Colonic mucosa (tissue), 4 donors: ENCODE measurements at regions not wholly inside any gene's neighbourhood (a gene's known extent, or its start where the extent isn't known, plus 50 kb on each side); places are given as distances from the start of the nearest gene placed in this dataset.

ENCODE experiments used
- DNase-seq: peaks from one replicate; pipeline ENCODE4 v3.0.0-alpha.2; 2020
- H3K27ac ChIP-seq: fragments of 200-600 bp; one replicate; pipeline ENCODE4 v1.8.0; 2021
- H3K27me3 ChIP-seq: fragments of 200-600 bp; one replicate; pipeline ENCODE4 v1.8.0; 2021
- H3K36me3 ChIP-seq: fragments of 200-600 bp; one replicate; pipeline ENCODE4 v1.8.0; 2021
- H3K4me1 ChIP-seq: fragments of 200-600 bp; one replicate; pipeline ENCODE4 v1.8.0; 2021; ENCODE audit warnings: mild to moderate bottlenecking
- H3K4me3 ChIP-seq: fragments of 200-600 bp; one replicate; pipeline ENCODE4 v1.8.0; 2021
- H3K9ac ChIP-seq, 2 donors: one replicate each; pipeline ENCODE4 v1.7.0; 2013; ENCODE audit warnings: control low read depth in 2 of 2, low read depth in 2 of 2, low read length in 2 of 2
- H3K9me3 ChIP-seq: fragments of 200-600 bp; one replicate; pipeline ENCODE4 v1.8.0; 2021
- intact Hi-C: fragments of 100-400 bp; cut with DNase I; formaldehyde crosslinking; loops from one replicate; pipeline ENCODE4 v1.14.1; 2022
- TF ChIP-seq, protein P1 (sequence below): fragments of 200-600 bp; IDR thresholded peaks from one replicate; pipeline ENCODE4 v1.8.0; 2022; ENCODE audit warnings: antibody characterized with exemption, mild to moderate bottlenecking
- donor health status: healthy.
- donor health status: DM: no; HTN: no; CAD: no.
- donor health status: DM: no; HTN: no; CAD: no.

GRCh38 chr20:63096681-63097335 lies 90.0 kb upstream of the BHLHE23 start:
- no peak overlapping the region for H3K4me3 ChIP-seq
- intact Hi-C loops = no loop called here
- TF ChIP-seq, protein P1, sequence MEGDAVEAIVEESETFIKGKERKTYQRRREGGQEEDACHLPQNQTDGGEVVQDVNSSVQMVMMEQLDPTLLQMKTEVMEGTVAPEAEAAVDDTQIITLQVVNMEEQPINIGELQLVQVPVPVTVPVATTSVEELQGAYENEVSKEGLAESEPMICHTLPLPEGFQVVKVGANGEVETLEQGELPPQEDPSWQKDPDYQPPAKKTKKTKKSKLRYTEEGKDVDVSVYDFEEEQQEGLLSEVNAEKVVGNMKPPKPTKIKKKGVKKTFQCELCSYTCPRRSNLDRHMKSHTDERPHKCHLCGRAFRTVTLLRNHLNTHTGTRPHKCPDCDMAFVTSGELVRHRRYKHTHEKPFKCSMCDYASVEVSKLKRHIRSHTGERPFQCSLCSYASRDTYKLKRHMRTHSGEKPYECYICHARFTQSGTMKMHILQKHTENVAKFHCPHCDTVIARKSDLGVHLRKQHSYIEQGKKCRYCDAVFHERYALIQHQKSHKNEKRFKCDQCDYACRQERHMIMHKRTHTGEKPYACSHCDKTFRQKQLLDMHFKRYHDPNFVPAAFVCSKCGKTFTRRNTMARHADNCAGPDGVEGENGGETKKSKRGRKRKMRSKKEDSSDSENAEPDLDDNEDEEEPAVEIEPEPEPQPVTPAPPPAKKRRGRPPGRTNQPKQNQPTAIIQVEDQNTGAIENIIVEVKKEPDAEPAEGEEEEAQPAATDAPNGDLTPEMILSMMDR = no peak
- H3K27me3 ChIP-seq = no peaks in the 10 kb centered on the region
- no peaks in the 10 kb centered on the region for H3K36me3 ChIP-seq
- H3K4me1 ChIP-seq = no peaks in the 10 kb centered on the region
- no peak for DNase-seq
- H3K9ac ChIP-seq = no peak overlapping the region
- H3K27ac ChIP-seq = no peak overlapping the region
- H3K9me3 ChIP-seq = no peaks in the 10 kb centered on the region

- H3K27ac ChIP-seq = no peak overlapping the region
- no peaks in the 10 kb centered on the region for H3K27me3 ChIP-seq
- no peaks in the 10 kb centered on the region for H3K36me3 ChIP-seq
- H3K9me3 ChIP-seq = no peaks in the 10 kb centered on the region
- TF ChIP-seq, protein P1 = no peak
- H3K4me3 ChIP-seq = no peak overlapping the region
- DNase-seq = no peak
- intact Hi-C loops = no loop called here
- H3K9ac ChIP-seq = no peak overlapping the region
- H3K4me1 ChIP-seq = no peaks in the 10 kb centered on the region
Measured at GRCh38 chr20:63095718-63096654, 89.2 kb upstream of the BHLHE23 start.

DNA sequence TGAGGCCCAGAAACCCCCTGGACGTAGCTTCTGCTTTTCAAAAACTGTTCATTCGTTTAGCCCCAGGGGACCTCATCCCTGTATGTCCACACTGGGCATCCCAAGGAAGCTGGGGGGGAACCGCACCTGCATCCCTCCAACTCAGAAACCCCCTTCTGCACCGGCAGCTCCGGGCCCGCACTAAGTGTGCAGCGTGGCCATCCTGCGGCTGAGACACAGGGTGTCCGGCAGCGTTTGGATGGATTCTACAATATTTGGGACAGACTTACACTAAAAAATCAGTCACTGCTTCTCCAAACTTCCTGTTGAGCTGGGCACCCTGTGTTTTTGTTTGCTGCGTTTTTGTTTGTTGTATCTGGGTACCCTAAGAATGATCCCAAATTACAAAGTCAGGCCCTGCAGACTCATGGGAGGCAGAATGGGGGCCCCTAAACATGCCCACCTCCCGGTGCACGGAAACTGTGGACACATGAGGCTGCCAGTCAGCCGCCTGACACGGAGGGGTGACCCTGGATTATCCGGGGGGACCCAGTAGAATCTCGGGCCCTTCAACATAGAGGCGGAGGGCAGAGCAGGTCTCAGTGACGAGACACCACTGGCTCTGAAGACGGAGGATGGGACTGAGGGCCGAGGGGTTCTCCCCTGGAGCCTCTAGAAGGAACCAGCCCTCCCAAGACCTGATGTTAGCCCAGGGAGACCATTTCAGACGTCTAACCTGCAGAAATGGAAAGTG lies 88.2 kb upstream of the BHLHE23 start:
- Histone ChIP-seq H3K4me3 (no peak overlapping the region), H3K27me3 (no peaks in the 10 kb centered on the region), H3K36me3 (no peaks in the 10 kb centered on the region), H3K4me1 (no peaks in the 10 kb centered on the region), H3K27ac (no peak overlapping the region), H3K9ac (no peak overlapping the region), H3K9me3 (no peaks in the 10 kb centered on the region)
- no peak for DNase-seq
- intact Hi-C loops = no loop called here
- TF ChIP-seq, protein P1 = no peak

GRCh38 chr20:63093966-63094766 lies 87.4 kb upstream of the BHLHE23 start:
- Histone ChIP-seq H3K4me3 (no peak overlapping the region), H3K27ac (no peak overlapping the region), H3K36me3 (no peaks in the 10 kb centered on the region), H3K9me3 (no peaks in the 10 kb centered on the region), H3K9ac (no peak overlapping the region), H3K4me1 (no peaks in the 10 kb centered on the region), H3K27me3 (no peaks in the 10 kb centered on the region)
- intact Hi-C loops = no loop called here
- DNase-seq = no peak
- TF ChIP-seq, protein P1 = no peak
